ENCODE measurements at regions not wholly inside any gene's neighbourhood (a gene's known extent, or its start where the extent isn't known, plus 50 kb on each side); places are given as distances from the start of the nearest gene placed in this dataset.
"Not testable (repeated sequence)": the region's sequence is repeated elsewhere in the genome, so short reads cannot be mapped to it uniquely, and the experiment has no call there.

GRCh38 chr2:132324005-132324404 is 92.6 kb upstream of the GPR39 start:
- not testable (repeated sequence) for TF ChIP-seq PATZ1 (CRISPR knock-in tag; IDR thresholded peaks at IDR 0.05; ENCODE audit: borderline replicate concordance); ZFP30 (CRISPR knock-in tag; IDR thresholded peaks at IDR 0.05)
